Mesenchymal stem cell (in vitro differentiated cells and primary cell): ENCODE measurements at regions not wholly inside any gene's neighbourhood (a gene's known extent, or its start where the extent isn't known, plus 50 kb on each side); places are given as distances from the start of the nearest gene placed in this dataset.

Experiments
- DNase-seq: peaks from one replicate; pipeline ENCODE4 v3.0.0-alpha.2; 2013
- H2AFZ ChIP-seq: one replicate; pipeline ENCODE4 v1.6.1; 2013; ENCODE audit warnings: low read depth, mild to moderate bottlenecking, control low read depth, inconsistent platforms, low read length, moderate library complexity
- H2AK5ac ChIP-seq: 2 replicates; pipeline ENCODE4 v1.6.1; 2013; ENCODE audit warnings: low read length, moderate library complexity, mild to moderate bottlenecking, inconsistent platforms; ENCODE audit not compliant: severe bottlenecking
- H2BK120ac ChIP-seq: one replicate; pipeline ENCODE4 v1.6.1; 2013; ENCODE audit warnings: low read depth, mild to moderate bottlenecking, inconsistent platforms, low read length, moderate library complexity
- H2BK12ac ChIP-seq, 2 experiments: one replicate each; pipeline ENCODE4 v1.6.1; 2013; ENCODE audit warnings: inconsistent platforms in 2 of 2, low read length in 2 of 2, mild to moderate bottlenecking in 2 of 2, moderate library complexity in 2 of 2, control low read depth in 1 of 2
- H2BK15ac ChIP-seq: one replicate; pipeline ENCODE4 v1.6.1; 2013; ENCODE audit warnings: mild to moderate bottlenecking, low read depth, inconsistent platforms; ENCODE audit not compliant: poor library complexity, severe bottlenecking
- H2BK5ac ChIP-seq: 2 replicates; pipeline ENCODE4 v1.6.1; 2013; ENCODE audit warnings: low read depth, mild to moderate bottlenecking, low read length, control low read depth, inconsistent platforms; ENCODE audit not compliant: poor library complexity, severe bottlenecking
- H3K14ac ChIP-seq, 2 experiments: one replicate each; pipeline ENCODE4 v1.6.1; 2013; ENCODE audit warnings: inconsistent platforms in 2 of 2, low read length in 2 of 2, control low read depth in 1 of 2, mild to moderate bottlenecking in 1 of 2, moderate library complexity in 1 of 2
- H3K18ac ChIP-seq, 2 experiments: one replicate each; pipeline ENCODE4 v1.6.1; 2013; ENCODE audit warnings: inconsistent platforms in 2 of 2, low read length in 2 of 2, control low read depth in 1 of 2, low read depth in 1 of 2, mild to moderate bottlenecking in 1 of 2
- H3K23ac ChIP-seq, 2 experiments: one replicate each; pipeline ENCODE4 v1.6.1; 2013; ENCODE audit warnings: inconsistent platforms in 2 of 2, low read length in 2 of 2, mild to moderate bottlenecking in 2 of 2, moderate library complexity in 2 of 2, control low read depth in 1 of 2
- H3K27ac ChIP-seq: 2 replicates; pipeline ENCODE4 v1.5.1; 2013; ENCODE audit warnings: mild to moderate bottlenecking, moderate library complexity, low read length, control low read depth, inconsistent platforms; ENCODE audit not compliant: poor library complexity, severe bottlenecking
- H3K27me3 ChIP-seq, 2 experiments: 2 replicates each; pipeline versions ENCODE4 v1.6.1 to v1.7.0; 2013; ENCODE audit warnings: low read length in 2 of 2, mild to moderate bottlenecking in 2 of 2, moderate library complexity in 2 of 2, control low read depth in 1 of 2, inconsistent platforms in 1 of 2; ENCODE audit not compliant: control insufficient read depth in 1 of 2, insufficient read depth in 1 of 2
- H3K36me3 ChIP-seq, 2 experiments: 2 replicates each; pipeline versions ENCODE4 v1.6.1 to v1.7.0; 2013; ENCODE audit warnings: low read length in 2 of 2, control low read depth in 1 of 2, inconsistent platforms in 1 of 2, low read depth in 1 of 2, mild to moderate bottlenecking in 1 of 2; ENCODE audit not compliant: insufficient read depth in 2 of 2, control insufficient read depth in 1 of 2
- H3K4ac ChIP-seq, 2 experiments: one replicate each; pipeline ENCODE4 v1.6.1; 2013; ENCODE audit warnings: inconsistent platforms in 2 of 2, low read length in 2 of 2, mild to moderate bottlenecking in 2 of 2, moderate library complexity in 2 of 2, control low read depth in 1 of 2, low read depth in 1 of 2
- H3K4me1 ChIP-seq: 2 replicates; pipeline ENCODE4 v1.6.1; 2013; ENCODE audit warnings: low read depth, low read length, control low read depth; ENCODE audit not compliant: control insufficient read depth, insufficient read depth
- H3K4me2 ChIP-seq: 2 replicates; pipeline ENCODE4 v1.6.1; 2013; ENCODE audit warnings: low read length, mild to moderate bottlenecking, inconsistent platforms; ENCODE audit not compliant: poor library complexity, severe bottlenecking
- H3K4me3 ChIP-seq, 2 experiments: 2 replicates each; pipeline versions ENCODE4 v1.5.1 to v1.7.0; 2013; ENCODE audit warnings: low read length in 2 of 2, mild to moderate bottlenecking in 2 of 2, control low read depth in 1 of 2, low read depth in 1 of 2; ENCODE audit not compliant: insufficient read depth in 1 of 2
- H3K79me1 ChIP-seq: replicated peaks from 2 replicates; pipeline ENCODE4 v1.6.1; 2013; ENCODE audit warnings: mild to moderate bottlenecking, control low read depth, low read length, inconsistent platforms; ENCODE audit not compliant: poor library complexity, severe bottlenecking
- H3K9ac ChIP-seq: 2 replicates; pipeline ENCODE4 v1.7.0; 2013; ENCODE audit warnings: mild to moderate bottlenecking, low read length, moderate library complexity
- H3K9me3 ChIP-seq: 2 replicates; pipeline ENCODE4 v1.7.0; 2013; ENCODE audit warnings: mild to moderate bottlenecking, low read length; ENCODE audit not compliant: control insufficient read depth
- H4K8ac ChIP-seq: one replicate; pipeline ENCODE4 v1.6.1; 2013; ENCODE audit warnings: inconsistent platforms, mild to moderate bottlenecking, low read length, moderate library complexity
- H4K91ac ChIP-seq: one replicate; pipeline ENCODE4 v1.6.1; 2013; ENCODE audit warnings: mild to moderate bottlenecking, low read length, inconsistent platforms
- WGBS: methylation state at CpG from one replicate; pipeline ENCODE4 v1.1.7; 2013; ENCODE audit warnings: mixed read lengths; 5-methylcytosine and 5-hydroxymethylcytosine counted together

DNA sequence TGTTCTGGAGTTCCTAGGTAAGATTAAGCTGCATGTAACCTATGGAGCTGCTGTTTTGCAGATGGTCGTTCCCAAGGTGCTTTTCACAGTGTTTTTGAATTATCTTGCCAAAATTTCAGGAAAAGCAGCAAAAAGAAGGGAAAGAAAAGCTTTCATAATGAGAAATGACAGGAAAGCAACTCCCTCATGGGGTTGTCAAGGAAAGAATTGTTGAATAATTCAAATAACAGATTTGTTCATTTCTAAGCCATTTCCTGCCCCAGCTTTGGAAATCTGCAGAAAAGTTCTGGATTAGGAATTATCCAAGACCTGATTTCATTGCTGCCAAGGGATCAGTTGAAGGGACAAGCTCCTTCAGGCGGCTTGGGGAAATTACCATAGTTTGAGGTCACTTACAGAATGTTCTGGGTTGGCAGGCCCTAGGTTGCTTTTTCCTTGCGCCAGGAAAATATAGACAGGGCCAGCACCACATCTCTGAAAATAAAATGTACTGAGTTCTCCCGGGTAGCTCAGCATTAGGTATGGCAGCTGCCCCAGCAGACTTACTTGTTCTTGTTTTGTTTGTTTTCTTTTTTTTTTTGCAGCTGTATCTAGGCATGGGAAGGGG is 354.7 kb downstream of the STIM2 start:
- no peak overlapping the region for H2AK5ac ChIP-seq
- no peak overlapping the region for H2AFZ ChIP-seq
- no peaks in the 10 kb centered on the region for H3K27me3 ChIP-seq
- peak overlapping the region; percentile 12 for H3K9ac ChIP-seq
- no peak overlapping the region for H4K8ac ChIP-seq
- no peak overlapping the region for H2BK5ac ChIP-seq
- no peak overlapping the region for H3K4me3 ChIP-seq
- H3K36me3 ChIP-seq: no peaks in the 10 kb centered on the region
- no peak overlapping the region for H3K4ac ChIP-seq
- H2BK15ac ChIP-seq: no peak overlapping the region
- H2BK120ac ChIP-seq: no peak overlapping the region
- no peak overlapping the region for H3K27ac ChIP-seq
- no peak overlapping the region for H2BK12ac ChIP-seq
- no peak overlapping the region for H3K14ac ChIP-seq
- H3K18ac ChIP-seq: no peak overlapping the region
- no peak for DNase-seq
- H3K79me1 ChIP-seq: no peaks in the 10 kb centered on the region
- H3K4me2 ChIP-seq: no peak overlapping the region
- H3K4me1 ChIP-seq: no peaks in the 10 kb centered on the region
- 92% methylated on average over 4 of the region's 4 CpGs for WGBS
- no peaks in the 10 kb centered on the region for H3K9me3 ChIP-seq
- no peak overlapping the region for H3K23ac ChIP-seq
- H4K91ac ChIP-seq: no peak overlapping the region

DNA sequence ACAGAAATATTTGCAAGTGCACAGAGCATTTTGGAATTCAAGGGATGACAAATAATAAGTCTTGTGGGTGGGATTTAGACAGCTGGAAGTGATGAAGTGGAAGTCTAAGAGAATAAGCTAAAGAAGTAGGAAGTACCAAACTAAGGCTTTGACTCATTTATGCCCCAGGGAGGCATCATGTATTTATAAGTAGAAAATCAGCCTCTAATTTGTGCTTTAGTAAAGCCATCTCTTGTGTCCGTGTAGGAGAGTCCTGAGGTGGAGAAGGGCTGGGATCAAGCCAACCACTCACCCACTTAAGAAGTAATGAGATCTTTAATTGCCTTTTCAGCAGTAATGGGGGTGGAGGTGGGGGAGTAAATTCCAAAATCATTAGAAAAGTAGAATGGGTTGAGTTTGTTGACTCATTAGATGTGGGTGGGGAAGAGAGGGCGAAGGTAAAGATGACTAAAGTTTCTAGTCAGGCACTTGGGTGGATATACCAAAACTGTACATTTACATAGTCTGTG is 356.7 kb downstream of the STIM2 start:
- WGBS: 44% methylated on average over 1 of the region's 2 CpGs
- H3K79me1 ChIP-seq: no peaks in the 10 kb centered on the region

DNA sequence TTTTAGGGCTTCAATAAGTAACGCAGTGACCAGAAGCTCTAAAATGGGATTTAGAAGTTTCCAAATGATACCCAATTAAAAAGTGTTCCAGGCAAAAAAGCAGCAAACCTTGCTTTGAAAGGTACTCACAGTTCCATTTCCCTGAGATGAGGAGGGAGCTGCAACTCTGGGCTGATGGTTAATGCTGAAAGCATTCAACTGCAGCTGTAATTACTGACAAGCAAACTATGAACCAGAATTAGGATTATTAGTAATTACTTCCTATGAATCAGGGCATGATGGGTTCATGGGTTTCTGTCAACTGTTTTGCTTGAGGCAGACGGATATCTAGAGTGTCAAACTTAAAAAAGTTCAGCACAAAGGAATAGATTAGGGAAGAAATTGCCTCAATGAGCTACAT is 357.4 kb downstream of the STIM2 start:
- H3K9ac ChIP-seq: peak overlapping the region; percentile 71
- H4K91ac ChIP-seq: no peak overlapping the region
- no peak overlapping the region for H2AK5ac ChIP-seq
- no peak for DNase-seq
- H2AFZ ChIP-seq: no peak overlapping the region
- no peaks in the 10 kb centered on the region for H3K27me3 ChIP-seq
- no peak overlapping the region for H2BK12ac ChIP-seq
- no peak overlapping the region for H4K8ac ChIP-seq
- H3K4ac ChIP-seq: no peak overlapping the region
- no peak overlapping the region for H3K4me2 ChIP-seq
- H3K23ac ChIP-seq: no peak overlapping the region
- no peak overlapping the region for H2BK5ac ChIP-seq
- H2BK15ac ChIP-seq: no peak overlapping the region
- WGBS: 50% methylated on average over 2 of the region's 2 CpGs
- no peaks in the 10 kb centered on the region for H3K4me1 ChIP-seq
- no peaks in the 10 kb centered on the region for H3K9me3 ChIP-seq
- H3K18ac ChIP-seq: no peak overlapping the region
- H3K79me1 ChIP-seq: no peaks in the 10 kb centered on the region
- no peak overlapping the region for H2BK120ac ChIP-seq
- H3K36me3 ChIP-seq: no peaks in the 10 kb centered on the region
- no peak overlapping the region for H3K14ac ChIP-seq
- H3K4me3 ChIP-seq: peak overlapping the region in 1 of 2 experiments; percentile 52
- no peak overlapping the region for H3K27ac ChIP-seq

More for the DNA sequence above, 356.7 kb downstream of the STIM2 start:
- Histone ChIP-seq H2AK5ac (no peak overlapping the region), H4K8ac (no peak overlapping the region), H2BK12ac (no peak overlapping the region), H3K36me3 (no peaks in the 10 kb centered on the region), H2BK5ac (no peak overlapping the region), H3K4me3 (peak overlapping the region in 1 of 2 experiments; percentile 52), H3K14ac (no peak overlapping the region), H4K91ac (no peak overlapping the region), H3K4me2 (no peak overlapping the region), H2AFZ (no peak overlapping the region), H3K4me1 (no peaks in the 10 kb centered on the region), H3K27ac (no peak overlapping the region), H3K9ac (peak overlapping the region; percentile 71), H3K9me3 (no peaks in the 10 kb centered on the region), H2BK120ac (no peak overlapping the region), H3K4ac (no peak overlapping the region), H3K27me3 (no peaks in the 10 kb centered on the region), H3K18ac (no peak overlapping the region), H3K23ac (no peak overlapping the region), H2BK15ac (no peak overlapping the region)
- no peak for DNase-seq

DNA sequence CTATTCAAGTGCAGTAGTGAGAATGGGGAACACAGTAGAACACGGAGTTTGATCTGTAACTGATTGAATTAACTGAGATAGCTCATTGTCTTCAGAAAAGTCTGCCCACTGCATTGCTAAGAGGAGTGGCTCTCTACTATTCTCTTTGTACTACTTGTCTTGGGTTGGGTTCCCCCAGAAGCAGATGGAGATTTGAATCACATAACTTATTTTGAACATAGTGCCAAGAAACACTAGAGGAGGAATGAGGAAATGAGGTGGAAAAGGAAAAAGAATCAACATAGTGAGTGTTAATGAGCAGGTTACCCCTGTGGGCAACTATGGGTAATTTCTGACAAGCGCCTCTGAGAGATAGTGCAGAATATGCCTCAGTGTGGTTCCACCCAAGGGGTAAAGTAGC is 362.7 kb downstream of the STIM2 start:
- no peak overlapping the region for H4K91ac ChIP-seq
- no peak overlapping the region for H3K4me3 ChIP-seq
- H3K4ac ChIP-seq: no peak overlapping the region
- H3K4me2 ChIP-seq: no peak overlapping the region
- no peak overlapping the region for H3K14ac ChIP-seq
- no peaks in the 10 kb centered on the region for H3K4me1 ChIP-seq
- H3K27me3 ChIP-seq: no peaks in the 10 kb centered on the region
- no peak for DNase-seq
- no peak overlapping the region for H3K18ac ChIP-seq
- no peak overlapping the region for H2BK5ac ChIP-seq
- H2AK5ac ChIP-seq: no peak overlapping the region
- no peaks in the 10 kb centered on the region for H3K79me1 ChIP-seq
- H3K27ac ChIP-seq: no peak overlapping the region
- no peak overlapping the region for H2BK120ac ChIP-seq
- no peak overlapping the region for H4K8ac ChIP-seq
- H3K23ac ChIP-seq: no peak overlapping the region
- no peak overlapping the region for H2BK15ac ChIP-seq
- no peaks in the 10 kb centered on the region for H3K36me3 ChIP-seq
- no peak overlapping the region for H2AFZ ChIP-seq
- no peaks in the 10 kb centered on the region for H3K9me3 ChIP-seq
- H2BK12ac ChIP-seq: no peak overlapping the region
- 65% methylated on average over 2 of the region's 2 CpGs for WGBS
- H3K9ac ChIP-seq: no peak overlapping the region
